NCI-H1417 (cell line): ENCODE measurements at regions not wholly inside any gene's neighbourhood (a gene's known extent, or its start where the extent isn't known, plus 50 kb on each side); places are given as distances from the start of the nearest gene placed in this dataset.

Source experiments
- DNase-seq, 3 experiments: peaks; one replicate each; lab custom pipeline; 2025; lab: John Stamatoyannopoulos, UW

DNA sequence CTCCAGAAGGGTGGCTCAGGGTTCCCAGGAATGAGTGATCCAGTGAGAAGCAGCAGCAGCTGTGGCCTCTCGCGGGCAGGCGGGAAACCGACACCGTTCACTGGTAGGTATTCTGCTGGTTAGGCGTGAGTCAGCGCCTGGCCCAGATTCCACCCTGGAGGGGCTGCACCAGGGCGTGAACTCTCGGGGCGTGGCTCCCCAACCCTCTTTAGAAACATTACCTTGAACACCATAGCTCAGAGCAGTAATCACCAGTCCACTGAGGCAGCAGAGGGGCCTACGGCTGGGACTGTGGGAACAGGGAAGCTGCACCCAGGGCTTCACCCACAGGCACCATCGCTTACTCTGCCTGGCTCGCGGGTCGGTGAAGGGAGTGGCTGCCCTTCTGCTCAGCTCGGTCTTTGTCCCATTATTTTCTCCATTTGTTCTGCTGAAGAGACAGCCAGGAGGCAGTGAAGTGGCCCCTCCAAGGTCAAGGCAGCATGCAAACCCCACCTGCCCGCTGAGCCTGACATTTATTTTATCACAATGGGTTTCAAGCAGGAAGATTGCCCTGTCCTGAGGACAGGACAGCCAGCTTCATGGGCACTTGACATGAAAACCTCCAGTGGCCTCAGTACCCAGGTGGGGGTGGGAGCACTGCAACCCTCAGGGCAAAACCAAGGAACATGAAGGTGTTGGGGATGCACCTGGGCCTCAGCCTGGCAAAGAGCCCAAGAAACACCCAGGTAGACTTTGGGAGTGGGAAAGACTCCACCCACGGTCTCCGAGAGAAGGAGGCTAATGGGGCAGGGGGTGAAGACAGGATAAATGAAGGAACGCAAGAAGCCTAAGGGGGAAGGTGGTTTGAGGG, 51.0 kb upstream of the CD93 start:
- DNase-seq = peak in 1 of 3 experiments; percentile 15

- no peak for DNase-seq
Measured at GRCh38 chr20:23135449-23136420, 49.6 kb upstream of the CD93 start.
